Loucy (cell line): ENCODE measurements at regions not wholly inside any gene's neighbourhood (a gene's known extent, or its start where the extent isn't known, plus 50 kb on each side); places are given as distances from the start of the nearest gene placed in this dataset.

Experiments
- H2AFZ ChIP-seq: fragments of 200-600 bp; sonication (generic); 2 replicates; pipeline ENCODE4 v1.6.0; 2016; ENCODE audit warnings: antibody characterized with exemption, mild to moderate bottlenecking, low read length, moderate library complexity
- H3F3A ChIP-seq: fragments of 200-600 bp; 2 replicates; pipeline ENCODE4 v1.6.0; 2016; ENCODE audit warnings: antibody characterized with exemption, low read depth, mild to moderate bottlenecking
- H3K27me3 ChIP-seq: fragments of 200-600 bp; sonication (generic); 2 replicates; pipeline ENCODE4 v1.6.1; 2014; ENCODE audit warnings: low read length, mild to moderate bottlenecking; ENCODE audit not compliant: insufficient read depth, poor library complexity, severe bottlenecking
- H3K36me3 ChIP-seq: fragments of 200-600 bp; sonication (generic); 2 replicates; pipeline ENCODE4 v1.6.1; 2016; ENCODE audit warnings: low read length; ENCODE audit not compliant: insufficient read depth
- H3K4me1 ChIP-seq: fragments of 200-600 bp; sonication (generic); 2 replicates; pipeline ENCODE4 v1.5.1; 2014; ENCODE audit warnings: low read length, mild to moderate bottlenecking; ENCODE audit not compliant: insufficient read depth, poor library complexity, severe bottlenecking
- H3K4me2 ChIP-seq: fragments of 200-600 bp; sonication (generic); 2 replicates; pipeline ENCODE4 v1.6.0; 2014; ENCODE audit warnings: antibody characterized with exemption, low read length, low read depth, mild to moderate bottlenecking; ENCODE audit not compliant: poor library complexity, severe bottlenecking
- H3K4me3 ChIP-seq: fragments of 200-600 bp; sonication (generic); 2 replicates; pipeline ENCODE4 v1.5.1; 2014; ENCODE audit warnings: low read length, mild to moderate bottlenecking, mixed read lengths; ENCODE audit not compliant: poor library complexity, severe bottlenecking
- H3K79me2 ChIP-seq: fragments of 200-600 bp; sonication (generic); 2 replicates; pipeline ENCODE4 v1.6.1; 2014; ENCODE audit warnings: low read length; ENCODE audit not compliant: insufficient read depth
- H3K9ac ChIP-seq: fragments of 200-600 bp; sonication (generic); 2 replicates; pipeline ENCODE4 v1.6.0; 2014; ENCODE audit warnings: mild to moderate bottlenecking, low read depth, low read length, moderate library complexity; ENCODE audit not compliant: poor library complexity, severe bottlenecking
- H3K9me2 ChIP-seq: fragments of 200-600 bp; sonication (generic); replicated peaks from 2 replicates; pipeline ENCODE4 v1.6.1; 2016; ENCODE audit warnings: low read depth, low read length, mixed read lengths
- H3K9me3 ChIP-seq: fragments of 200-600 bp; sonication (generic); 2 replicates; pipeline ENCODE4 v1.6.1; 2014; ENCODE audit warnings: mild to moderate bottlenecking, antibody characterized with exemption, low read length, low read depth; ENCODE audit not compliant: insufficient read depth
- H4K20me1 ChIP-seq: fragments of 200-600 bp; sonication (generic); 2 replicates; pipeline ENCODE4 v1.6.0; 2014; ENCODE audit warnings: antibody characterized with exemption, low read length, mild to moderate bottlenecking; ENCODE audit not compliant: insufficient read depth, poor library complexity, severe bottlenecking
- CTCF ChIP-seq: fragments of 200-600 bp; sonication (generic); conservative IDR thresholded peaks from 2 replicates; pipeline ENCODE4 v1.5.1; 2014; ENCODE audit warnings: mild to moderate bottlenecking, antibody characterized with exemption, low read length
- EZH2phosphoT487 ChIP-seq: fragments of 200-600 bp; IDR thresholded peaks from 2 replicates; pipeline ENCODE4 v1.6.1; 2018; ENCODE audit warnings: antibody characterized with exemption, mild to moderate bottlenecking, moderate library complexity, borderline replicate concordance

- H4K20me1 ChIP-seq: no peaks in the 10 kb centered on the region
- H3K9me3 ChIP-seq: no peaks in the 10 kb centered on the region
- H3K9ac ChIP-seq: no peak overlapping the region
- peaks cover 61% of the 10 kb centered on the region for H3K27me3 ChIP-seq
- no peak overlapping the region for H3K4me3 ChIP-seq
- TF ChIP-seq CTCF (no peak), EZH2phosphoT487 (no peak)
- H3K4me1 ChIP-seq: peaks cover 17% of the 10 kb centered on the region
- H3K79me2 ChIP-seq: no peaks in the 10 kb centered on the region
- H3K4me2 ChIP-seq: no peak overlapping the region
- H3K9me2 ChIP-seq: no peaks in the 10 kb centered on the region
- H3K36me3 ChIP-seq: no peaks in the 10 kb centered on the region
- H3F3A ChIP-seq: no peaks in the 10 kb centered on the region
- no peak overlapping the region for H2AFZ ChIP-seq
These were observed 197.1 kb upstream of the ARHGAP20 start for GRCh38 chr11:110909336-110909735.

- H3K9me2 ChIP-seq: no peaks in the 10 kb centered on the region
- TF ChIP-seq CTCF: no peak
- no peak for TF ChIP-seq EZH2phosphoT487
- H3K4me1 ChIP-seq: peaks cover 17% of the 10 kb centered on the region
- no peak overlapping the region for H3K4me3 ChIP-seq
- H4K20me1 ChIP-seq: no peaks in the 10 kb centered on the region
- no peaks in the 10 kb centered on the region for H3K79me2 ChIP-seq
- H3K27me3 ChIP-seq: peaks cover 69% of the 10 kb centered on the region
- peak overlapping the region; percentile 39 for H3K4me2 ChIP-seq
- no peaks in the 10 kb centered on the region for H3F3A ChIP-seq
- no peak overlapping the region for H2AFZ ChIP-seq
- H3K9me3 ChIP-seq: no peaks in the 10 kb centered on the region
- H3K9ac ChIP-seq: no peak overlapping the region
- no peaks in the 10 kb centered on the region for H3K36me3 ChIP-seq
These were observed 196.3 kb upstream of the ARHGAP20 start for GRCh38 chr11:110908401-110909105.

GRCh38 chr11:110907629-110908028 lies 195.4 kb upstream of the ARHGAP20 start:
- no peaks in the 10 kb centered on the region for H3F3A ChIP-seq
- H3K79me2 ChIP-seq: no peaks in the 10 kb centered on the region
- no peaks in the 10 kb centered on the region for H4K20me1 ChIP-seq
- H3K27me3 ChIP-seq: peaks cover 78% of the 10 kb centered on the region
- TF ChIP-seq CTCF (no peak), EZH2phosphoT487 (peak; percentile 37; the same call in 1 of the 2 replicates)
- no peak overlapping the region for H3K4me3 ChIP-seq
- H3K4me2 ChIP-seq: peak overlapping the region; percentile 39
- H2AFZ ChIP-seq: no peak overlapping the region
- no peaks in the 10 kb centered on the region for H3K9me3 ChIP-seq
- H3K9ac ChIP-seq: no peak overlapping the region
- peaks cover 17% of the 10 kb centered on the region for H3K4me1 ChIP-seq
- no peaks in the 10 kb centered on the region for H3K36me3 ChIP-seq
- H3K9me2 ChIP-seq: no peaks in the 10 kb centered on the region
